ENCODE measurements at regions not wholly inside any gene's neighbourhood (a gene's known extent, or its start where the extent isn't known, plus 50 kb on each side); places are given as distances from the start of the nearest gene placed in this dataset.

DNA sequence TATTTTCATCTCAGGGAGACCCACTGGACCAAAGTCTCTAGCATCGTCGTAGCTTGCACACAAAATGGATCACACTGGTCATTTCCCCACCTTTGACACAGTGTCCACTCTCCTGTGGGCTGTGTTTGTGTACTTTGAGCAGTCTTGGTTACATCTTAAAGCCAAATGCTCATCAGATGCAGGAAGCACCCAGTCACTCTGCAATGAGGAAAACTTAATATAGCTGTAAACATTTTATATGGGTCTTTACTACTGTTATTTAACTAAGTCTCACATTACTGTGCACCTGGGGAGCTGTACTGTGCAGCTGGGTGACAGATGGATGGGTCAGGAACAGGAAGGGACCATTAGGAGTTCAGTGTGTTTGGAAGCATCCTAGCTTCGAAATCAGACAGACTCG lies 109.0 kb upstream of the CXCR4 start:
- H3K36me3 Mint-ChIP-seq (ENCODE audit: insufficient read depth) = no peaks in the 10 kb centered on the region
- no peak overlapping the region for H3K27ac Mint-ChIP-seq
- peaks cover 6% of the 10 kb centered on the region for H3K9me3 Mint-ChIP-seq (ENCODE audit: low read depth)
- DNase-seq (ENCODE audit: low spot score, unreplicated experiment) = no peak
- TF ChIP-seq CTCF (IDR thresholded peaks at IDR 0.05; ENCODE audit: unreplicated experiment) = no peak
- peaks cover 12% of the 10 kb centered on the region for H3K27me3 Mint-ChIP-seq
- H3K4me3 Mint-ChIP-seq (ENCODE audit: low read depth) = no peak overlapping the region
- peaks cover 18% of the 10 kb centered on the region for H3K4me1 Mint-ChIP-seq (ENCODE audit: low read depth)

GRCh38 chr2:136225950-136226835 lies 108.2 kb upstream of the CXCR4 start:
- Mint-ChIP-seq H3K27me3 (peaks cover 5% of the 10 kb centered on the region), H3K4me3 (ENCODE audit: low read depth) (no peak overlapping the region), H3K9me3 (ENCODE audit: low read depth) (peaks cover 6% of the 10 kb centered on the region), H3K36me3 (ENCODE audit: insufficient read depth) (no peaks in the 10 kb centered on the region), H3K4me1 (ENCODE audit: low read depth) (peaks cover 18% of the 10 kb centered on the region), H3K27ac (no peak overlapping the region)
- TF ChIP-seq CTCF (IDR thresholded peaks at IDR 0.05; ENCODE audit: unreplicated experiment) = no peak
- no peak for DNase-seq (ENCODE audit: low spot score, unreplicated experiment)

DNA sequence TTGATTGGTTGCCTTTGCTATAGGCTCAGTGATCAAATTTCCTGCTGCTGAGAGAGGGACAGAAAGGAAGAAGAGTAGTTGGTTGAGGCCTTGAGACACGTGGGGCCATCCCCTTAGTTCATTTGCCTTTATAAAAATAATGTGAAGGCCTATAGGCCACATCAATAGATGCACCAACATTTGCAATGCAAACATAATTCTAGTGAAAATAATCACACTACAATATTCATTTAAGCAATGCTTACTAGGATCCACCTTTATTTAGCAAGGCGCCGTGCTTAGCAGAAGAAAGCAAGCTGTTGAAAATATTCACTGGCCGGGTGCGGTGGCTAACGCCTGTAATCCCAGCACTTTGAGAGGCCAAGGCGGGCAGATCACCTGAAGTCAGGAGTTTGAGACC lies 105.3 kb upstream of the CXCR4 start:
- no peak for TF ChIP-seq CTCF (IDR thresholded peaks at IDR 0.05; ENCODE audit: unreplicated experiment)
- Mint-ChIP-seq H3K27me3 (no peaks in the 10 kb centered on the region), H3K4me3 (ENCODE audit: low read depth) (no peak overlapping the region), H3K4me1 (ENCODE audit: low read depth) (peaks cover 25% of the 10 kb centered on the region), H3K9me3 (ENCODE audit: low read depth) (no peaks in the 10 kb centered on the region), H3K36me3 (ENCODE audit: insufficient read depth) (no peaks in the 10 kb centered on the region), H3K27ac (no peak overlapping the region)
- DNase-seq (ENCODE audit: low spot score, unreplicated experiment) = no peak

- Mint-ChIP-seq H3K36me3 (ENCODE audit: insufficient read depth) (no peaks in the 10 kb centered on the region), H3K4me1 (ENCODE audit: low read depth) (peaks cover 25% of the 10 kb centered on the region), H3K27ac (no peak overlapping the region), H3K27me3 (no peaks in the 10 kb centered on the region), H3K9me3 (ENCODE audit: low read depth) (no peaks in the 10 kb centered on the region), H3K4me3 (ENCODE audit: low read depth) (no peak overlapping the region)
- no peak for DNase-seq (ENCODE audit: low spot score, unreplicated experiment)
- no peak for TF ChIP-seq CTCF (IDR thresholded peaks at IDR 0.05; ENCODE audit: unreplicated experiment)
Measured at GRCh38 chr2:136222862-136223261, 104.9 kb upstream of the CXCR4 start.

- DNase-seq (ENCODE audit: low spot score, unreplicated experiment) = no peak
- Mint-ChIP-seq H3K27ac (no peak overlapping the region), H3K36me3 (ENCODE audit: insufficient read depth) (no peaks in the 10 kb centered on the region), H3K9me3 (ENCODE audit: low read depth) (no peaks in the 10 kb centered on the region), H3K27me3 (no peaks in the 10 kb centered on the region), H3K4me3 (ENCODE audit: low read depth) (no peak overlapping the region), H3K4me1 (ENCODE audit: low read depth) (peaks cover 30% of the 10 kb centered on the region)
- no peak for TF ChIP-seq CTCF (IDR thresholded peaks at IDR 0.05; ENCODE audit: unreplicated experiment)
Measured at GRCh38 chr2:136221026-136221425, 103.1 kb upstream of the CXCR4 start.
